ENCODE measurements at regions not wholly inside any gene's neighbourhood (a gene's known extent, or its start where the extent isn't known, plus 50 kb on each side); places are given as distances from the start of the nearest gene placed in this dataset.

DNA sequence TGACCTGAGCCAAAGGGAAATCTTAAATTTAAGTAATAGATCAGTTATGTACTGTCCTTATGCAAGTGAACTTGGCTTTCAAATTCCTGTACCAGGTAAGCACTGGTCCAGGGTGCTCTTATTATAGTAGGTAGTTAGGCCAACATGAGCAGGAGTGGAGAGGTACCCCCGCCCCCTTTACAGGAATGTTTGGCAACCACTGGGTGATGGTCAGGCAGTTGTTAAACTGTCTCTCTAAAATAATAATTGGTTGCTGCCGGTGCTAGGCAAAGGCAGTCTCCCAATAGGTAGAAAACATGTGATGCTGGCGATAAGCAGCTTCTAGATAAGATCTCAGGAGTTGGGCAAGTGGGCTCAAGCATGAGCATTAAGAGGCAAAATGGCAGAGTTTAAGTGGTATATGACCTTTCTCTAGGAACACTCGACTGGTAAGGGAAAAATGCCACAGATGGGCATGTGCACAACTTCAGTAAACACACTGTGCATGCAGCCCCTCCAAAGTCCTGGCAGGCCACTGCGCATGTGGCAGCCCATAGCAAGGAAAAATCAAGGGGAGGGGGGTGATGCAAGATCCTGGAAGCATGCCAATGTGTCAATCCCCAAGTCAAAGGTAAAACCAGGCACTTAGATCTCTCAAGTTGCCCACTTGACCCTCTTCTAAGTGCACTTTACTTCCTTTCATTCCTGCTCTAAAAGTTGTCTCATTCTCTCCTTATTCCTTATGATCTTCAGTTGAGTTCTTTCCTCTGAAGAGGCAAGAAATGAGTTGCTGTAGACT lies 1239.7 kb downstream of the C4orf33 start:
- H3K4me3 ChIP-seq = no peak overlapping the region
- WGBS, 2 donors = 59 to 71% methylated on average over 5 of the region's 5 CpGs
- TF ChIP-seq, protein P1, sequence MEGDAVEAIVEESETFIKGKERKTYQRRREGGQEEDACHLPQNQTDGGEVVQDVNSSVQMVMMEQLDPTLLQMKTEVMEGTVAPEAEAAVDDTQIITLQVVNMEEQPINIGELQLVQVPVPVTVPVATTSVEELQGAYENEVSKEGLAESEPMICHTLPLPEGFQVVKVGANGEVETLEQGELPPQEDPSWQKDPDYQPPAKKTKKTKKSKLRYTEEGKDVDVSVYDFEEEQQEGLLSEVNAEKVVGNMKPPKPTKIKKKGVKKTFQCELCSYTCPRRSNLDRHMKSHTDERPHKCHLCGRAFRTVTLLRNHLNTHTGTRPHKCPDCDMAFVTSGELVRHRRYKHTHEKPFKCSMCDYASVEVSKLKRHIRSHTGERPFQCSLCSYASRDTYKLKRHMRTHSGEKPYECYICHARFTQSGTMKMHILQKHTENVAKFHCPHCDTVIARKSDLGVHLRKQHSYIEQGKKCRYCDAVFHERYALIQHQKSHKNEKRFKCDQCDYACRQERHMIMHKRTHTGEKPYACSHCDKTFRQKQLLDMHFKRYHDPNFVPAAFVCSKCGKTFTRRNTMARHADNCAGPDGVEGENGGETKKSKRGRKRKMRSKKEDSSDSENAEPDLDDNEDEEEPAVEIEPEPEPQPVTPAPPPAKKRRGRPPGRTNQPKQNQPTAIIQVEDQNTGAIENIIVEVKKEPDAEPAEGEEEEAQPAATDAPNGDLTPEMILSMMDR (IDR thresholded peaks at IDR 0.05; ENCODE audit: control extremely low read depth, extremely low read depth) = no peak
- peak; percentile 36 for ATAC-seq (ENCODE audit: insufficient read depth, low FRiP score)
- no peak overlapping the region for H3K27ac ChIP-seq (ENCODE audit: low read depth in 1 of 2, low read length in 1 of 2)
- no peak overlapping the region for H3K9ac ChIP-seq (ENCODE audit: insufficient read depth in 1 of 2, low read length in 2 of 2)
- no peaks in the 10 kb centered on the region for H3K27me3 ChIP-seq (ENCODE audit: control insufficient read depth in 3 of 3, insufficient read depth in 3 of 3, low read length in 2 of 3)
- H3K4me1 ChIP-seq (ENCODE audit: control insufficient read depth in 5 of 5, insufficient read depth in 5 of 5, low read length in 5 of 5) = no peaks in the 10 kb centered on the region
- no peaks in the 10 kb centered on the region for H3K36me3 ChIP-seq (ENCODE audit: control insufficient read depth in 4 of 4, insufficient read depth in 4 of 4, low read length in 4 of 4)
- H3K9me3 ChIP-seq (ENCODE audit: control insufficient read depth in 4 of 4, insufficient read depth in 3 of 4, low read length in 3 of 4) = no peaks in the 10 kb centered on the region
- DNase-seq = peak; percentile 64 to 85 (median 77)

DNA sequence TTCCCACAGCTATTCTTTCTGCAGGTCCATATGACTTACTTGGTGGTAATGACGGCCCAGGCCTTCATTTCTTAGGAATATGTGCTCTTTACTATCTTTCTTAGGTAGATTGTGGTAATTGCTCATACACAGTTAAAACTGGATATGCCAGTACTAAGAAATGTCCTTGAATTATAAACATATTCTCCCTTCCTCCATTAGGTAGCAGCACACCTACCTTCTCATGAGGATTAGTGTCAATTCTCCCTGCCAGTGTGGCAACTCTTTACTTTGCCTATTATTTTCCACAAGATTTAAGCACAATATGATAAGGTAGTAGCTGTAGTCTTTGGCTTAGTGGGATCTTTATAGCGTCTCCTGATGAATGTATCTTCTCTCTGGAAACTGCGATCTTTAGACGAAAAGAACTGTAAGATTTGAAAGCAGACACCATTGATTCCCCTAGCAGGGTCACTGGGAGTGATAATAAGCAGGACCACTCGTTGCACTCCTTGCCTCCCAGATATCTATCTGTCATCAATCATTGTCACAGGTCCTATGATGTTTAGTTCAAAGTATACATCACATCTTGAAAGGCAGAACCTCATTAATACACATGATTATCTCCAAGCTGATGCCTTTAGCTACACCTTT lies 1240.7 kb downstream of the C4orf33 start:
- H3K9me3 ChIP-seq (ENCODE audit: control insufficient read depth in 4 of 4, insufficient read depth in 3 of 4, low read length in 3 of 4) = no peaks in the 10 kb centered on the region
- WGBS, 2 donors = 68% methylated on average over 5 of the region's 5 CpGs
- no peaks in the 10 kb centered on the region for H3K27me3 ChIP-seq (ENCODE audit: control insufficient read depth in 3 of 3, insufficient read depth in 3 of 3, low read length in 2 of 3)
- H3K4me1 ChIP-seq (ENCODE audit: control insufficient read depth in 5 of 5, insufficient read depth in 5 of 5, low read length in 5 of 5) = no peaks in the 10 kb centered on the region
- no peak overlapping the region for H3K9ac ChIP-seq (ENCODE audit: insufficient read depth in 1 of 2, low read length in 2 of 2)
- no peaks in the 10 kb centered on the region for H3K36me3 ChIP-seq (ENCODE audit: control insufficient read depth in 4 of 4, insufficient read depth in 4 of 4, low read length in 4 of 4)
- H3K27ac ChIP-seq (ENCODE audit: low read depth in 1 of 2, low read length in 1 of 2) = no peak overlapping the region
- TF ChIP-seq, protein P1 (IDR thresholded peaks at IDR 0.05; ENCODE audit: control extremely low read depth, extremely low read depth) = peak; percentile 25
- DNase-seq = peak in 2 of 3 donors; percentile 12 to 39
- no peak for ATAC-seq (ENCODE audit: insufficient read depth, low FRiP score)
- H3K4me3 ChIP-seq = no peak overlapping the region

DNA sequence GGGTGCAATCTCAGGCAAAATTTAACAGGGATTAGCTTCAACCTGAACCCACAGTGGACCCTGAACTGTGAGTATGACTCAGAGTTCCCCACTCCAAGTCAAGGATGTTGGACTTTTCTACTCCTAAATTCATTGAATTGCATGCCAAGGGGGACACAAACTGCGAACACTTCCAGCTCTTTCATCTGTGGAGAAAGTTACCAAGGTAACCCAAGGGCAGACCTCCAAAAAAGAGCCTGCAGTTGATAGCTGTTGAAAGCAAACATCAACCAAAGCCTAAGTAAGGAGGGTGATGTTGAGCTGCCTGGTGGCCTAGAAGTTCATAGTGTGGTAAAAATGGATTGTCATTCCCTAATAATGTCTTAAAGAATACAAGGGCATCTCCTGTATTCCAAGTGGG lies 1242.9 kb downstream of the C4orf33 start:
- no peaks in the 10 kb centered on the region for H3K9me3 ChIP-seq (ENCODE audit: control insufficient read depth in 4 of 4, insufficient read depth in 3 of 4, low read length in 3 of 4)
- peak in 1 of 3 donors; percentile 11 for DNase-seq
- no peak for ATAC-seq (ENCODE audit: insufficient read depth, low FRiP score)
- H3K4me1 ChIP-seq (ENCODE audit: control insufficient read depth in 5 of 5, insufficient read depth in 5 of 5, low read length in 5 of 5) = no peaks in the 10 kb centered on the region
- no peak overlapping the region for H3K4me3 ChIP-seq
- H3K27ac ChIP-seq (ENCODE audit: low read depth in 1 of 2, low read length in 1 of 2) = no peak overlapping the region
- H3K36me3 ChIP-seq (ENCODE audit: control insufficient read depth in 4 of 4, insufficient read depth in 4 of 4, low read length in 4 of 4) = no peaks in the 10 kb centered on the region
- no peaks in the 10 kb centered on the region for H3K27me3 ChIP-seq (ENCODE audit: control insufficient read depth in 3 of 3, insufficient read depth in 3 of 3, low read length in 2 of 3)
- 78 to 80% methylated on average over 1 of the region's 1 CpG for WGBS, 2 donors
- TF ChIP-seq, protein P1 (IDR thresholded peaks at IDR 0.05; ENCODE audit: control extremely low read depth, extremely low read depth) = no peak
- H3K9ac ChIP-seq (ENCODE audit: insufficient read depth in 1 of 2, low read length in 2 of 2) = no peak overlapping the region

Measured in lung (tissue), 11 donors.